ENCODE measurements at regions not wholly inside any gene's neighbourhood (a gene's known extent, or its start where the extent isn't known, plus 50 kb on each side); places are given as distances from the start of the nearest gene placed in this dataset.
"Not testable (repeated sequence)": the region's sequence is repeated elsewhere in the genome, so short reads cannot be mapped to it uniquely, and the experiment has no call there.

- DNase-seq (ENCODE audit: low read depth, low spot score), result no peak
- TF ChIP-seq, protein P1, sequence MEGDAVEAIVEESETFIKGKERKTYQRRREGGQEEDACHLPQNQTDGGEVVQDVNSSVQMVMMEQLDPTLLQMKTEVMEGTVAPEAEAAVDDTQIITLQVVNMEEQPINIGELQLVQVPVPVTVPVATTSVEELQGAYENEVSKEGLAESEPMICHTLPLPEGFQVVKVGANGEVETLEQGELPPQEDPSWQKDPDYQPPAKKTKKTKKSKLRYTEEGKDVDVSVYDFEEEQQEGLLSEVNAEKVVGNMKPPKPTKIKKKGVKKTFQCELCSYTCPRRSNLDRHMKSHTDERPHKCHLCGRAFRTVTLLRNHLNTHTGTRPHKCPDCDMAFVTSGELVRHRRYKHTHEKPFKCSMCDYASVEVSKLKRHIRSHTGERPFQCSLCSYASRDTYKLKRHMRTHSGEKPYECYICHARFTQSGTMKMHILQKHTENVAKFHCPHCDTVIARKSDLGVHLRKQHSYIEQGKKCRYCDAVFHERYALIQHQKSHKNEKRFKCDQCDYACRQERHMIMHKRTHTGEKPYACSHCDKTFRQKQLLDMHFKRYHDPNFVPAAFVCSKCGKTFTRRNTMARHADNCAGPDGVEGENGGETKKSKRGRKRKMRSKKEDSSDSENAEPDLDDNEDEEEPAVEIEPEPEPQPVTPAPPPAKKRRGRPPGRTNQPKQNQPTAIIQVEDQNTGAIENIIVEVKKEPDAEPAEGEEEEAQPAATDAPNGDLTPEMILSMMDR (IDR thresholded peaks at IDR 0.05; ENCODE audit: insufficient read depth, low read length, missing control alignments), result no peak
- ChIA-PET POLR2A (no interaction called here), CTCF (no interaction called here)
- no peak overlapping the region for H3K4me3 ChIP-seq (ENCODE audit: low read depth, low read length)
Measured at GRCh38 chr6:112477125-112477524, 130.0 kb downstream of the RFPL4B start.

GRCh38 chr6:112478036-112478435 is 130.9 kb downstream of the RFPL4B start:
- H3K4me3 ChIP-seq (ENCODE audit: low read depth, low read length), result no peak overlapping the region
- no peak for DNase-seq (ENCODE audit: low read depth, low spot score)
- ChIA-PET POLR2A (no interaction called here), CTCF (interaction anchor here (0.8 kb wide), 1 partner anchor 9 kb away, joined by 3 read pairs; no protein-coding TSS in a partner anchor)
- TF ChIP-seq, protein P1 (IDR thresholded peaks at IDR 0.05; ENCODE audit: insufficient read depth, low read length, missing control alignments), result no peak

GRCh38 chr6:112479975-112480374 is 132.8 kb downstream of the RFPL4B start:
- CTCF ChIA-PET; H3K4me3 ChIP-seq (ENCODE audit: low read depth, low read length); DNase-seq (ENCODE audit: low read depth, low spot score); POLR2A ChIA-PET: not testable (repeated sequence)

GRCh38 chr6:112480553-112480952 is 133.4 kb downstream of the RFPL4B start:
- TF ChIP-seq, protein P1 (IDR thresholded peaks at IDR 0.05; ENCODE audit: insufficient read depth, low read length, missing control alignments), result no peak
- H3K4me3 ChIP-seq (ENCODE audit: low read depth, low read length), result no peak overlapping the region
- CTCF ChIA-PET, result no interaction called here
- POLR2A ChIA-PET, result no interaction called here
- no peak for DNase-seq (ENCODE audit: low read depth, low spot score)

DNA sequence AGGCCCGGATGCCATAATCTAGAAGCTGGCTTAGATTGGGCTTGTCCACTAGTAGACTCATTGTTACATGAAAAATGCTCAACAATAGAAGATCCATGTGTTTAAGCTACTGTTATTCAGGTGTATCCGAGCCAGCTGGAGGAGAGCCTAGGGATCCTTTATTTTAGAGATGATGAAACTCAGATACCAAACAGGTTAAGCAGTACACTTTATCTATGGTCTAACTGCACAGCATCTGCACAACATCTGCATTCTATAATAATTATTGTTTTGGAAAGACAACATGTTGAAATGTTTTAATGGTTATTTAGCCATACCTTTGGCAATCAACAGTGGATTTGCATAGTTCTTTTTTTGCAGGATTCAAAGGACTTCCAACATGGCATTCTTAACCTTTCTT is 134.1 kb downstream of the RFPL4B start:
- H3K4me3 ChIP-seq (ENCODE audit: low read depth, low read length), result no peak overlapping the region
- TF ChIP-seq, protein P1 (IDR thresholded peaks at IDR 0.05; ENCODE audit: insufficient read depth, low read length, missing control alignments), result no peak
- ChIA-PET CTCF (no interaction called here), POLR2A (no interaction called here)
- DNase-seq (ENCODE audit: low read depth, low spot score), result no peak

- CTCF ChIA-PET, result interaction anchor here (0.8 kb wide), 1 partner anchor 302 kb away, joined by 4 read pairs; no protein-coding TSS in a partner anchor
- DNase-seq (ENCODE audit: low read depth, low spot score), result no peak
- H3K4me3 ChIP-seq (ENCODE audit: low read depth, low read length), result no peak overlapping the region
- POLR2A ChIA-PET, result no interaction called here
- TF ChIP-seq, protein P1 (IDR thresholded peaks at IDR 0.05; ENCODE audit: insufficient read depth, low read length, missing control alignments), result no peak
Measured at GRCh38 chr6:112482373-112482772, 135.2 kb downstream of the RFPL4B start.

DNA sequence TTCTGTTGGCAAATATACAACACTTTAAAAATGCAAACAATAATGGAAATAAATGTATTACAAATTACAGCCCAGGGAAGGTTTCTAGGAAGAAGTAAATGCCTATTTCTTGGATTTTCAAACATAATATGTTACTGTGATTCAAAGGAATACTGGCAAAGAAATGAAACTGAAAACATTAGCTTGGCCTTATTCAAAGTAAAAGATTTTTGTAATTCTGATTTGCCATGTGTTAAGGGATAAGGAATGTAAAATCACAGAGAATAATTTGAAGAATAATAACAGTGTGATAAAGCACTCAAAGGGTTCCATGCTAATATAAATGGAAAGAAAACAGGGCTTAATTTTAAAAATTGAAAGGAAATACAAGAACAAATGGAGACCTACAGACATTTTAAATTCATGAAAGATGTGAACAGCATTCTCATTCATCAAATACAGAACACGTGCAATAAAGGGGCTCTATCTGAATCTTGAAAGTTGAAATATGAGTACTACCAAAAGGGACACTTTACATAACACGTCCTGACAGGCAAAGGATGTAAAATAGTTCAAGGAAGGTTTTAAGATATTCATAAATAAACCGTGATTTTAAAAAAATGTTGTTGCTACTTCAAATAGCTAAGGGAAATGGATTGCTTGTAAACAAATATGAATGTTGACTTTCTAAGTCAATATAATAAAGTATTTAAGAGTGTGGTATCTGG is 138.1 kb downstream of the RFPL4B start:
- H3K4me3 ChIP-seq (ENCODE audit: low read depth, low read length), result no peak overlapping the region
- no peak for DNase-seq (ENCODE audit: low read depth, low spot score)
- POLR2A ChIA-PET, result no interaction called here
- TF ChIP-seq, protein P1 (IDR thresholded peaks at IDR 0.05; ENCODE audit: insufficient read depth, low read length, missing control alignments), result no peak
- CTCF ChIA-PET, result interaction anchor here (1.0 to 1.2 kb wide), 3 partner anchors 9 to 18 kb away, joined by 3 to 4 read pairs (median 4); no protein-coding TSS in a partner anchor
